ENCODE measurements at regions not wholly inside any gene's neighbourhood (a gene's known extent, or its start where the extent isn't known, plus 50 kb on each side); places are given as distances from the start of the nearest gene placed in this dataset.
A peak's percentile ranks its signal among the peaks of the same experiment; 100 is the strongest.
"Not testable (repeated sequence)": the region's sequence is repeated elsewhere in the genome, so short reads cannot be mapped to it uniquely, and the experiment has no call there.

DNA sequence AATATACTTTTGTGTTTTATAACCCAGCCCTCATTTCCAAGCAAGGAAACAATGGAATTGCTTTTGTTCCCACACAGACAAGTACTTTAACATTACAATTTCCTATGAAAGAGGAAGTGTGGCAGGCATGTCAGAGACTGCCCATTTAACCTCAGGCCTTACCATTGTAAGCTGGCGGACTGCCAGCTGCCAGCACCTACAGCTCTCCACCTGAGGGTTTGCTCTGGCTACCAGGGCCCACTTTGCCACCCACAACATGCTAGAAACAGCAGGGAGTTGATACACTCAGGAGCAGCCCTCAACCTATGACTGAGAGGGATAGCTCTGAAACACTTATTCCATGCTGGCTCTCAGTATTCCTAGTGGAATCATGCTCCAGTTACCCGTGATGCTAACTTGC, 152.3 kb upstream of the PRDX4 start:
- no peak overlapping the region for H3K27ac ChIP-seq
- no peaks in the 10 kb centered on the region for H3K9me3 ChIP-seq
- WGBS, 2 donors = 60 to 73% methylated on average over 1 to 2 of the region's 2 CpGs
- TF ChIP-seq POLR2A (IDR thresholded peaks at IDR 0.05) = no peak
- TF ChIP-seq, protein P1, sequence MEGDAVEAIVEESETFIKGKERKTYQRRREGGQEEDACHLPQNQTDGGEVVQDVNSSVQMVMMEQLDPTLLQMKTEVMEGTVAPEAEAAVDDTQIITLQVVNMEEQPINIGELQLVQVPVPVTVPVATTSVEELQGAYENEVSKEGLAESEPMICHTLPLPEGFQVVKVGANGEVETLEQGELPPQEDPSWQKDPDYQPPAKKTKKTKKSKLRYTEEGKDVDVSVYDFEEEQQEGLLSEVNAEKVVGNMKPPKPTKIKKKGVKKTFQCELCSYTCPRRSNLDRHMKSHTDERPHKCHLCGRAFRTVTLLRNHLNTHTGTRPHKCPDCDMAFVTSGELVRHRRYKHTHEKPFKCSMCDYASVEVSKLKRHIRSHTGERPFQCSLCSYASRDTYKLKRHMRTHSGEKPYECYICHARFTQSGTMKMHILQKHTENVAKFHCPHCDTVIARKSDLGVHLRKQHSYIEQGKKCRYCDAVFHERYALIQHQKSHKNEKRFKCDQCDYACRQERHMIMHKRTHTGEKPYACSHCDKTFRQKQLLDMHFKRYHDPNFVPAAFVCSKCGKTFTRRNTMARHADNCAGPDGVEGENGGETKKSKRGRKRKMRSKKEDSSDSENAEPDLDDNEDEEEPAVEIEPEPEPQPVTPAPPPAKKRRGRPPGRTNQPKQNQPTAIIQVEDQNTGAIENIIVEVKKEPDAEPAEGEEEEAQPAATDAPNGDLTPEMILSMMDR (IDR thresholded peaks at IDR 0.05) = no peak
- no peaks in the 10 kb centered on the region for H3K27me3 ChIP-seq
- no peak for ATAC-seq
- H3K4me1 ChIP-seq = no peaks in the 10 kb centered on the region
- H3K36me3 ChIP-seq (replicated peaks in 1 of 2; ENCODE audit: insufficient read depth in 1 of 2, low read depth in 2 of 2) = no peaks in the 10 kb centered on the region
- H3K4me3 ChIP-seq = no peak overlapping the region
- intact Hi-C loops (cut with DNase I) = no loop called here
- peak in 1 of 4 donors; percentile 14 for DNase-seq

DNA sequence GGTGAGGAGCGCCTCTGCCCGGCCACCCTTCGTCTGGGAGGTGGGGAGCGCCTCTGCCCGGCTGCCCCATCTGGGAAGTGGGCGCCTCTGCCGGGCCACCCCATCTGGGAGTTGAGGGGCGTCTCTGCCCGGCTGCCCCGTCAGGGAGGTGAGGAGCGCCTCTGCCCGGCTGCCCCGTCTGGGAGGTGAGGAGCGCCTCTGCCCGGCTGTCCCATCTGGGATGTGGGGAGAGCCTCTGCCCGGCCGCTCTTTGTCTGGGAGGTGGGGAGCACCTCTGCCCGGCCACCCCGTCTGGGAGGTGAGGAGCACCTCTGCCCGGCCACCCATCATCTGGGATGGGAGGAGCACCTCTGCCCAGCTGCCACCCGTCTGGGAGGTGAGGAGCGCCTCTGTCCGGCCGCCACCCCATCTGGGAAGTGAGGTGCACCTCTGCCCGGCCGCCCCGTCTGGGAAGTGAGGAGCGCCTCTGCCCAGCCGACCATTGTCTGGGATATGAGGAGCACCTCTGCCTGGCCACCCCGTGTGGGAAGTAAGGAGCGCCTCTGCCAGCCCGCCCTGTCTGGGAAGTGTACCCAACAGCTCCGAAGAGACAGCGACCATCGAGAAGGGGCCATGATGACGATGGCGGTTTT, 144.2 kb upstream of the PRDX4 start:
- H3K4me3 ChIP-seq; DNase-seq; H3K4me1 ChIP-seq; H3K9me3 ChIP-seq; ATAC-seq; intact Hi-C loops (cut with DNase I); H3K27me3 ChIP-seq; H3K27ac ChIP-seq; H3K36me3 ChIP-seq (replicated peaks in 1 of 2; ENCODE audit: insufficient read depth in 1 of 2, low read depth in 2 of 2): not testable (repeated sequence)
- WGBS, 2 donors = 84 to 100% methylated on average over 3 to 9 of the region's 37 CpGs

DNA sequence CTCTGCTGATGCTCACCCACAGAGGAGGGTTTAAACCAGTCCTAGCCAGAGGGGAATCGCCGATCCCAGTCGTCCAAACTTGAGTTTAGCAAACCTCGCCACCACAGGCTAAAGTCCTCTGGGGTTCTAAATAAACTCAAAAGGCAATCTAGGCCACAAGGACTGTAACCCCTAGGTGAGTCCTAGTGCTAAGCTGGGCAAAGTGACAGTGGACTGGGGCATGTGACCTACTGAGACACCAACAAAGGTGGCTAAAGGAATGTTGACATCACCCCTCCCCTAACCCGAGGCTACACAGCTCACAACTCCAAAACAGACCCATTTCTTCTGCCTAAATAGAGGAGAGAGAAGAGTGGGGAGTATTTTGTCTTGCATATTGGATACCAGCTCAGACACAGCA, 142.8 kb upstream of the PRDX4 start:
- ATAC-seq (no peak), DNase-seq (no peak)
- Histone ChIP-seq H3K27ac (no peak overlapping the region), H3K4me1 (no peaks in the 10 kb centered on the region), H3K9me3 (no peaks in the 10 kb centered on the region), H3K27me3 (no peaks in the 10 kb centered on the region), H3K36me3 (replicated peaks in 1 of 2; ENCODE audit: insufficient read depth in 1 of 2, low read depth in 2 of 2) (no peaks in the 10 kb centered on the region), H3K4me3 (no peak overlapping the region)
- 90% methylated on average over 5 of the region's 5 CpGs; no CpG with 5 or more reads in 1 of the 2 donors for WGBS, 2 donors
- no peak for TF ChIP-seq POLR2A (IDR thresholded peaks at IDR 0.05)
- TF ChIP-seq, protein P1 (IDR thresholded peaks at IDR 0.05) = no peak
- intact Hi-C loops (cut with DNase I) = no loop called here

DNA sequence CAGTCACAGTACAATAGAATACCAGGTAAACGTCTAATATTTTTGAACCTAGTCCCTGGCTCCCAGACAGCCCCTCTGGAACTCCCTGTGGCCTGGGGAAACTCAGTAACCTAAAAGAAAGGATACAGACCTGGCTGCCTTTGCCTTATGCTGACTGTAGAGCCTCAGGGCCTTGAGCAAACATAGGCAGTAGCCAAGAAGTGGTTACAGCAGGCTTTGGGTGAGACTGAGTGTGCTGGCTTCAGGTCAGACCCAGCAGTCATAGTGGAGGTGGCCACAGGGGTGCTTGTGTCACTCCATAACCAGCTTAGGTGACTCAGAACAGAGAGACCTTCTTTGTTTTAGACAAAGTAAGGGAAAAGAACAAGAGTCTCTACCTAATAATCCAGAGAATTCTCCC, 141.8 kb upstream of the PRDX4 start:
- no peaks in the 10 kb centered on the region for H3K27me3 ChIP-seq
- intact Hi-C loops (cut with DNase I) = no loop called here
- WGBS, 2 donors = 67 to 82% methylated on average over 1 of the region's 1 CpG
- no peaks in the 10 kb centered on the region for H3K4me1 ChIP-seq
- ATAC-seq (peak; percentile 60), DNase-seq (peak in 3 of 4 donors; percentile 12 to 66 (median 18))
- no peak overlapping the region for H3K27ac ChIP-seq
- H3K36me3 ChIP-seq (replicated peaks in 1 of 2; ENCODE audit: insufficient read depth in 1 of 2, low read depth in 2 of 2) = no peaks in the 10 kb centered on the region
- TF ChIP-seq POLR2A (IDR thresholded peaks at IDR 0.05) = no peak
- TF ChIP-seq, protein P1 (IDR thresholded peaks at IDR 0.05) = no peak
- no peaks in the 10 kb centered on the region for H3K9me3 ChIP-seq
- no peak overlapping the region for H3K4me3 ChIP-seq

DNA sequence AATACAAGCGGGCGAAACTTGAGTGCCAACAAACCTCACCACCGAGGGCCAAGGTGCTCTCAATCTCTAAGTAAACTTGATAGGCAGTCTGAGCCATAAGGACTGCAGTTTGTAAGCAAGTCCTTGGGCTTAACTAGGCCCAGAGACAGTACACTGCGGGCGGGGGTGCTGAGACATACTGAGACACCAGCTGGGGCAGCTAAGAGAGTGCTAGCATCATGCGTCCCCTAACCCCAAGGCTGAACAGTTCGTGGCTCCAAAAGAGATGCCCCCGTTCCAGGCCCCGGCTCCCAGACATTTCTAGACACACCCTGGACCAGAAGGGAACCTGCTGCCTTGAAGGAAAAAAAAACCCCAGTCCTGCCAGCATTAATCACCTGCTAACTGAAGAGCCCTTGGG, 126.8 kb upstream of the PRDX4 start:
- DNase-seq (no peak), ATAC-seq (no peak)
- Histone ChIP-seq H3K4me1 (no peaks in the 10 kb centered on the region), H3K36me3 (replicated peaks in 1 of 2; ENCODE audit: insufficient read depth in 1 of 2, low read depth in 2 of 2) (no peaks in the 10 kb centered on the region), H3K27ac (no peak overlapping the region), H3K9me3 (no peaks in the 10 kb centered on the region), H3K27me3 (no peaks in the 10 kb centered on the region), H3K4me3 (no peak overlapping the region)
- intact Hi-C loops (cut with DNase I) = no loop called here
- TF ChIP-seq, protein P1 (IDR thresholded peaks at IDR 0.05) = no peak
- TF ChIP-seq POLR2A (IDR thresholded peaks at IDR 0.05) = no peak
- 74% methylated on average over 3 of the region's 9 CpGs; no CpG with 5 or more reads in 1 of the 2 donors for WGBS, 2 donors

Measured in body of pancreas (tissue), 4 donors.